GM18499 (cell line): ENCODE measurements at regions not wholly inside any gene's neighbourhood (a gene's known extent, or its start where the extent isn't known, plus 50 kb on each side); places are given as distances from the start of the nearest gene placed in this dataset.

Experiments
- ATAC-seq: cut with Tn5 transposase; IDR thresholded peaks from one replicate; pipeline ENCODE4 v1.9.1; 2021; ENCODE audit warnings: moderate number of reproducible peaks; ENCODE audit not compliant: insufficient read depth, unreplicated experiment

DNA sequence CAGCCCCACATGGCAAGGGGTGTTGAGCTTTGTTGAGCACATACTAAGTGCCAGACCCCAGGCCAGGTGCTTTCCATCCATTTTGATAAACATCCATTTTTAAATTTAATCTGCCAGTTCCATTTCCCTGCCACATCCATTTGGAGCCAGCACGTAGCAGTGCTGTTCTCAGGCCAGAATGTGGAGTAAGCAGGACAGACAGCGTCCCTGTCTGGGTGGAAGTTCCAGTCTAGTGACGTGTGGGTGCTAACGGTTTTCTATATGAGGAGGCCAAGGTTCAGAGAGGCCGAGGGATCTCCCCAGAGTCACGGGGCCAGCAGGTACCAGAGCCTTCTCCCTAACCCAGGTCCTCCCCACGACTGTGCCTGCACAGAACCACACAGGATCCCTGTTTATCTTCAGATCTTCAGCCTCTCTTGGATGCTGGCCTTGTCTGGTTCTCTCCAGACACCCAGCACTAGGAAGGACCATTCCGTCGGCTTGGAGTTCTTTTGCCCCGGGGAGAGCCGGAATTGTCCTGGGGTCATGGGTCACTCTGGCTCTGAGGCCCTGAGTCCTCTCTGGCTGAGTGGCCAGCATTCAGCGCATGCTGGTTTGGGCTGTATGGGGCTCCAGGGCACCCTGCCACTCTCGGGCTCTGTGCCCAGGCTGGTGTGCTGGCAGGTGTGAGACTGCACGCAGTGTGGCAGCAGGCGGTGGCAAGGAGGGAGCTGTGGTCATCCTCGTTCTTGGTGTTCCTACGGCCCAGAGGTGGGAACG is 63.6 kb upstream of the PPARA start:
- no peak for ATAC-seq

DNA sequence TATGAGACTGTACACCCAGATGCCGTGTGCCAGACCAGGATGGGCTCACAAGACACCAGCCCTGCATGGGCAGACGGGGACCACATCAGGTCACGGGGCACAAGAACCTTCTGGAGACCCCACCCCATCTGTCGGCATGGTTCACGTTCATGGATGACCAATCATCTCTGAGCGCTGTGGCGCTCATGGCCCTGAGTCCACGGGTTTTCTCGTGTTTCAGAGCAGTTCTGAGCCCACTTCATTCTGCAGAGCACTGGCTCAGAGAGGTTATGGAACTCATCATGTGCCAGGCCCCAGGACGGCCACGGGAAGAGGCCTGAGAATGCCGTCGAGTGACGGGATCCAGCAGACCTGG is 63.0 kb upstream of the PPARA start:
- no peak for ATAC-seq

DNA sequence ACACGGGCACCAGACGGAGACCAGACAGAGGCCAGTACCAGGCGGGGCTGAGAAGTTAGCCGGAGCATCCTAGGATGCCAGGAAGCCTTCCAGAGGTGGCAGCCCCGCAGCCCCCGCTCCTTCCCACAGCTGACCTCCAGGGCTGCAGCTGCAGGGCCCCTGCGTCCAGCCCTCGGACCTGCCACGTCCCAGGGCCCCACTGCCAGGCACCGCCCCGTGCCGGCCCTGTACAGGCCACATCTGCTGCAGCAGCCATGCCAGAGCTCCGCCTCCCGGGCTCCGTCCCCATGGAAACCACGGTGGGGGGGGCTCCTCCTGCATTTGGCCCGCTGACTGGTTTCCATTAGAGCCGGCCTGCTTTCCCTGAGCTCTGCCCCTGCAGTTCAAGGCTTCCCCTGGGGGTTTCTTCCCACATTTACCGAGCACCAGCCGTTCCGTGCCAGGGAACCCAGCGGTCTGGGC is 62.5 kb upstream of the PPARA start:
- ATAC-seq, result no peak

DNA sequence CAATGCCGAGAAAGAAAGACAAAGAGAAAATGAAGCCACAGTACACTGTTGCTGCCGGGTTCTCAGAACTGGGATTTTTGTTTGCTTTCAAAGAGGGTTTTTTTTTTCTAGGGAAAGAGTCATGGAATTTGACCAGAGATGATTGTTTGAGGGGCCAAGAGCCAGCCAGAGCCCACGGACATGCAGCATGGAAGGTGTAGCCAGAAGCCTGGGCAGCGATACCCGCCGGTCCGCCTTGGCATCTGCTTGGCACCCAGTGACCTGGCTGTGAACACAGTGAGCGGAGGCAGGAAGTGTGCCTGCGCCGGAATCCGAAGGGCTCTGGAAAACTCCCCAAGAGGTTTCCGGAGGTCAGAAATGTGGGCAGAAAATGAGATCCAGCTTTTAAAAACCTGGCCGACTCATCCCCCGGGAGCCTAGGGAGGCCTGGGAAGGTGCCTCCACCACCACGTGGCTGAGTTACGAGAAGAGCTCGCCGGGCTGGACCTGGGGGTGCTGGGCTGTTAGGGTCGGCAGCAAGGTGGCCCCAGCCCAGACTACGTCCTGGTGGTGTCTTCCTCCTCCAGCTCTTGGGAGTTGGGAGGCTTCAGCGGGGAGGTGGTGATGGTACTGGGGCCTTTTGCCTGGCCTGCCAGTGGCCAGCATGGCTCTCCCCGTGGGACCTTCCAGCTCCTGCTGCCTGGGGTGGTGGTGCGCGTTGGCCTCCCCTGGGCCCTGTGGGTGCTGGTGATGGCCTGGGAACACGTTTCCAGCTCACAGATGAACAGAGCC is 61.6 kb upstream of the PPARA start:
- no peak for ATAC-seq

DNA sequence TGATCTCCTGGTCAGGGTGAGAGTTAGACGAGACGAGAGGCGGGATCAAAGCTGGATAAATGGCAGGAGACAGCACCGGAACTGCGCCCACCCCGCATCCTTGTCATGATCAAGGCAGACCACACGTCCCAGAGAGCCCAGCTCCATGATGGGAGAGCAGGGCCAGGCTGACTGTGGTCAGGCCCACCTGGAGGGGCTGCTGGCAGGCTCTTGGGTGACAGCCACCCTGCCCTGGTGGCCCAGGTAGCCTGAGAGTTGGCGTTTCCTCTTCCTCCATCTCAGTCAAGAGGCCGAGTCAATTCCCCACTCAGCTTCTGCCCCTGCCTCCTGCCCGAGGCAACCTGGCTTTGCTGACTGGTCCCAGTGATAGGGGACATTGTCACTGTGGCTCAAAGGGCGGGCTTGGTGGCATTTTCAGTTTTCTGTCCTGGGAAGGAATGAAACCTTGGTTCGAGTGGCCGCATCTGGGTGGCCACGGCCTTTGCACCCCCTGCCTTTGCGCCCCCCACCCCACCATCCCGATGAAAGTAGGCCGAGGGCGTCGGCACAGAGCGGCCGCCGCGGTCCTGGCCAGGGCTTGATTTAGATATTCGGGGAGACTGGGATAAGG is 60.8 kb upstream of the PPARA start:
- no peak for ATAC-seq

DNA sequence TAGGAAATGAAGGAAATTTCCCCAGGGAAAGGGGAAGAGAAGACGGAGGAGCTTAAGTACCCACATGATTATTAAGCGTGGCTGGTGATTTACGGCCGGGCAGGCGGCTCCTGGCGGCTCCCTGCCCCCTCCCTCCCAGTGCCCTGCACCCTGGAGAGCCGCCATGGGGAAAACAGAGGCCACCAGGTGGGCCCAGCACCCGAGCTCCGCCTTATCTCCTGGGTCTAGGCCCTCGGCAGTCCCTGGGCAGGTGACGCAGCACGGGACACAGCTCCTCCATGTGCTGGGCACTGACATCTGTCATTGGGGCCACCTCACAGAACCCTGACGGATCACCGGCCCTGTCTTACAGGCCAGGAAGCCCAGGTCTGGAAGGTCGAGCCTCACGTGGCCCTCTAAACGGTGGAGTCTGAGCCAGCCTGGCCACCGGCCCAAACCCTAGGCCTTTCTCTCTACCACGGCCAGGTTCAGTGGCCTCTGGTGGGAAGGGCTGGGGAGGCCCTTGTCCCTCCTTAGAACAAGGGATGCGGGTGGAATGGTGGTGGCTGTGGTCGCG is 60.2 kb upstream of the PPARA start:
- ATAC-seq, result no peak

DNA sequence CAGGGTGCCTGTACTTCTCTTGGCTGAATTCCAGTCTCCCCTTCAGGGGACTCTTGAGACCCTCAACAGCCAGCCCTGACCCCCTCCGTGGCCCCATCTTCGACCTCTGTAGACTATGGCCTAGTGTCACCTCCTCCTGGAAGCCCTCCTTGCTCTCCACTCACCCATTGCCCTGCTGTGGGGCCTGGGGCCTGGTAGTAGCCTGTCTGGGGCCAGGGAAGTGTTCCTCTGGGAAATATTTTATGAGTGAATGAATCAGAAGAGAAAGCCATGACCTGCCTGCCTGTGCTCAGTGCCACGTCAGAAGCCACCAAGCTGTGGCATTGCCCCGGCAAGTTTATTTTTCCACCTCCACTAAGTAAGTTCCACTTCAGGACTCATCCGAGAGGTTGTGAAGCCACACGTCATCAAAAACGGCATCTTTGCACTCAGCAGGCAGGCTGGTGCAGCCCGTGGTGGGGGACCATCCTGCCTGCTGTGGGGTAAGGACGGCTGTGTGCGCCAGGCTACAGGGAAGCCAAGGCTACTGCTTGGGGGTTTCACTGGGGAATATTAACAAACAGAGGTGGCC is 59.6 kb upstream of the PPARA start:
- ATAC-seq, result no peak

DNA sequence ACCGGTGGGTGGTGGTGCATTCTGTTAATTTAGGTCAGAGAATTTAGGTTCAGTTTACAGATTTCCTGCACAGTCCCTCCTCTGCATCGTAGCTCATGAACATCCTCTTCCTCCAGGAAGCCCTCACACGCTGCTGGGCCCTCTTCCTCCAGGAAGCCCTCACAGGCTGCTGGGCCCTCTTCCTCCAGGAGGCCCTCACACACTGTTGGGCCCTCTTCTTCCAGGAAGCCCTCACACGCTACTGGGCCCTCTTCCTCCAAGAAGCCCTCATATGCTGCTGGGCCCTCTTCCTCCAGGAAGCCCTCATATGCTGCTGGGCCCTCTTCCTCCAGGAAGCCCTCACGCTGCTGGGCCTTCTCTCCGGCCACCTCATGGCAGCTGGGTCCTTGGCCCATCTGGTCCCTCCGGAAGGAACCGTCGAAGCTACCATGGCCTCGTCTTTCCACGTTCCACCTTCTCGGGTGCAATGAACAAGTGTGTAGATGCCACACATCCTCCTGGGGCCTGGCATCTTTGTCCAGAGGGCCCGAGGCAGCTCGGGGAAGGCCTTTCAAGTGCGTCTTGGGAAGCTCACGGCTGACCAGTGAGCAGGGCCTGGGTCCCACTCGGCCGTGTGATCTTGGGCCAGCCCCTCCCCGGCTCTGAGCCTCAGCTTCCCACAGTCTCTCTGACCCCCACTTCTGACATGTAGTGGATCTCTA is 58.9 kb upstream of the PPARA start:
- ATAC-seq, result no peak

DNA sequence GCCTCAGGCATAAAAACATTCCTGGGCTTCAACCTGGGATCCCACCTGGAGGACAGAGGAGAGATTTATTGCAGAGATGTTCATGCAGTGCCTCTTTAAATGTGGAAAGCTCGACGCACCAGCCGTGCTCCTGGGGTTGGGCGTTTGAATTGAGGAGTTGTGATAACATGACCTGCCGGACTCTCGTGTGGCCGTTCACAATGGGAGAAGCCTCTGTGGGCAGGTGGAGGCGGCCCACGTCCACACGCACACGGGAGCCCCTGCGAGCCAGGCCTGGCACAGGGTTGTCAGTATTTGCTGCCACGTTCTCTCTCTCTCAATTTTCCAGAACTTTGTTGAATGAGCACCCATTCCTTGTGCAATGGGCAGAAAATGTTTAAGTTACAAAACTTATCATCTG is 58.3 kb upstream of the PPARA start:
- no peak for ATAC-seq

DNA sequence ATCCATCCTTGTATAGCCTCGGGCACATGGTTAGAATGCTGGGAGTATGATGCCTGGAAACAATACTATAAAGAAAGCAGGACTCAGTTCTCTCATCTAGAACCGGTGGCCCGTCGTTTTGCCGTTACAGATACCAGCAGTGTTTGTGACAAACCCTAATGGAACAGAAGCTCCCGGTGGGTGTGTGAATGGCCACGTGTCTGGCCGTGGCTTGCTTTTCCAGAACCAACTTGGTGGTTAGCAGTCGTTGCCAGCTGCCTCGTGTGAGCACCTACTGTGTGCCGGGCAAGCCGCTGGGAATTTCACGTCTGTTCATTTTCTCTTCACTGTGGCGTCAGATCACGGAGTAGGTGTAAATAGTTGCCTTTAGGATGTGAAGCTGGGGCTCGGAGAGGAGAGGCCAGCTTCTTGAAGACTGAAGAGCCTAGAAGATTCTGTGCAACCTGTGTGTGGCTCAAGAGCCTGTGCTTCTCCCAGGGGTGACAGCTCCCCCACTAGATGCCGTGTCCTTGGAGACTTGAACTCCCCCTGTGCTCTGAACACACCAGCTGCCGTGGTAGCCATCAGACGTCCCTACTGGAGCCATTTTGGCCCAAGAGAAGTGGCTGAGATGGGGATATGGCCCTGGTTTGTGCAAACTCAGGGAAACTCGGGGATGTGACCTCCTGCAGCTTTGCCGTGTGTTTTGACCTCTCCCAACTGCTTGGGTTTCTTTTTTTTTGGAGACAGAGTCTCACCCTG is 57.5 kb upstream of the PPARA start:
- ATAC-seq, result no peak

DNA sequence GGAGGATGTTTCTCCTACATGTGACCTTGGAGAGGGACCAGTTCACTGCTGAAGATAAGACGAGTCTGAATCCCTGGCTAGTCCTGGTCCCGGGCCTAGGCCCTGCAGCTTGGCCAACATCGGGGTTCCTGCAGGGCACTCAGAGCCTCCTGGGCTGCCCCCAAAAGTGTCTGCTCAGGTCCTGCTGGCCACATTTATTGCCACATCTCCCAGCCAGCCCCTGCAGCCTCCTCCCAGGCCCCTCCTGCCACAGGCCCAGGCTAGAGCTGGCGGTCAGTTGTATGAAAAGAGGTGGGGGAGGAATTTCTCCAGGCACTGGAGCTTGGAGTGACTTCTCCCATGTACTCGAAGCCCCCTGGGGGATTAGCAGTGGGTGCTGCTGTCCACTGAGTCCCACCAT is 56.5 kb upstream of the PPARA start:
- ATAC-seq, result no peak

DNA sequence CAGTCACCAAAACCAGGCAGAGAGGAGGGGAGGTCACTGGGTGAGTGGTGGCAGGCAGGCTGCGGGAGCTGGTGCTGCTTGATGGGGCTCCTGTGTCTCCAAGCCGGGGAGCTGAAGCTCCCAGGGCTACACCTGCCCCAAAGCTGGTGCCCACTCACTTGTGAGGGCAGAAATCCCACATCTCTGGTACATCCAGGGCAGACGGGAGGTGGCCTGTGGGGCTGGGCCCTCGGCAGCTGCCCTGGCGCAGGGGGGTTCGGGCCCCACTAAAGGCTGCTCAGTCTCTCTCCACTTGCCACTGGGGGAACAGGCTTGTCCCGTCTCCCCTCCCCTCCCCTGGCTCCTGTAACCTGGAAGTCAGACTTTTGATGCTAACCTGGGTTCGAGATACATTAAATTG is 55.6 kb upstream of the PPARA start:
- no peak for ATAC-seq

DNA sequence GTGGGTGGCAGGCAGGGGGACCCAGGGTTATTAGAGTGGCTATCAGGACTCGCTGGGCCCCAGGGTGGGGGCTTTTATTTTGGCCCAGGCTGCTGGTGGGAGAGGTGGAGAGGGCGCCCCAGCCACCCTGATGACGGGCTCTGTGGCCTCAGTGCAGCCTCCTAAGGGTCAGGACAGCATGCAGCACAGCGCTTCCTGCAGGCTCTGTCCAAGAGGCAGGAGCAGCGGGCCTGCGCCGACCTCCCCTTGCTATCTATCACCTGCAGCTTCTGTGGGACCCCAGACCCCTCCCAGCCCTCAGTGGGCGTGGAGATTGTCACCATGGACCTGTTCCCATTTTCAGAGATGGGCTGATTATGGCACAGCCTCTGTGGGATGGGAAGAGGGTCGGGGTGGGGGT is 54.3 kb upstream of the PPARA start:
- no peak for ATAC-seq

DNA sequence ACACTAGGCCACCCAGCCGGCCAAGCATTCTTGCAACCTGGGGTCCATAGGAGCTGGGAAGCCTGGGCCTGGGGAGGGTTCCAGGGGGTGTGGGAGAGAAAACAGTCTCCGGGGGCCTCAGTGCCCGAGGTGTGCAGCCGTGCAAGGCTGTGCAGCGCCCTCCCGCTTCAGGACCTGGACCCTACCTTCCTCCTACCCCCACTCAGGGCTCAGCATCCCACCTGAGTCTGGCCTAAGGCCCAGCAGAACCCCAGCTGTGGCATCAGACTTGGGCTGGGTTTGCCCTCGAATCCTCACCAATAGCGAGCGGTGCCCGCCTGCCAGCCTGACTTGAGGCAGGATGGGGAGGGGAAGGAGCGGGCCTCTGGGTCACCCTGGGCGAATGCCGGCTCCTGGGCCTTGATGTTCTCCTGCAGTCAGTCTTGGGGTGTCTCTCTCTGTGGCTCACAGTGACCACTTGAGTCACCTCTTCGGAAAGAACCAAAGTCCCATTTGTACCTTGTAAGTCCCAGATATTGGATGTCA is 53.6 kb upstream of the PPARA start:
- ATAC-seq, result no peak

DNA sequence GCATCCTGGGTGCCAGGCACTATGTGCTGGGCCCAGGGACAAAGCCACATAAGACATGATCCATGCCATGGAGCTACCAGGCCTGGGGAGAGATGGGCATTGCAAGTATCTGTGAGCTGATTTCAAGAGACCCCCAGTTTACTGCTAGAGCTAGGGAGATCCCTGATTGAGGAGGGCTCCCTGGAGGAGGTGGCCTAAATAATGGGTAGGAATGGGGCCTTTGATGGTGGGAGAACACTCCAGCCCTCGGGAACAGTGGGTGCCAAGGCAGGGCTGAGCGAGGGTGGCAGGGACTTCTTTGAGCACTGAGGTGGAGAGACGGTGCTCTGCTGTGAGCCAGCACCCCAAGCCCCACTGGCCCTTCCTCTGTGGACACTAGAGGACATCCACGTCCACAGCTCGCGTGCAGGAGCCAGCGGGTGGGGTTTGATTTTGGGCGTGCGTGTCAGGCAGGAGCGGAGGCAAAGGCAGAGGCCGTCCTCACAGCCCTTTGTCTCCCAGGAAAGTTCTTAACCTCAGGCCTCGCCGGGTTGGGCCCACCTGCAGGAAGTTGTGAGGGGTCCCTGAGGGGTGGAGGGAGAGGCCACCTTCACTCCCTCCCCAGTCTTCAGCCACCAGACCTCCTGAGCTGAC is 52.9 kb upstream of the PPARA start:
- no peak for ATAC-seq

DNA sequence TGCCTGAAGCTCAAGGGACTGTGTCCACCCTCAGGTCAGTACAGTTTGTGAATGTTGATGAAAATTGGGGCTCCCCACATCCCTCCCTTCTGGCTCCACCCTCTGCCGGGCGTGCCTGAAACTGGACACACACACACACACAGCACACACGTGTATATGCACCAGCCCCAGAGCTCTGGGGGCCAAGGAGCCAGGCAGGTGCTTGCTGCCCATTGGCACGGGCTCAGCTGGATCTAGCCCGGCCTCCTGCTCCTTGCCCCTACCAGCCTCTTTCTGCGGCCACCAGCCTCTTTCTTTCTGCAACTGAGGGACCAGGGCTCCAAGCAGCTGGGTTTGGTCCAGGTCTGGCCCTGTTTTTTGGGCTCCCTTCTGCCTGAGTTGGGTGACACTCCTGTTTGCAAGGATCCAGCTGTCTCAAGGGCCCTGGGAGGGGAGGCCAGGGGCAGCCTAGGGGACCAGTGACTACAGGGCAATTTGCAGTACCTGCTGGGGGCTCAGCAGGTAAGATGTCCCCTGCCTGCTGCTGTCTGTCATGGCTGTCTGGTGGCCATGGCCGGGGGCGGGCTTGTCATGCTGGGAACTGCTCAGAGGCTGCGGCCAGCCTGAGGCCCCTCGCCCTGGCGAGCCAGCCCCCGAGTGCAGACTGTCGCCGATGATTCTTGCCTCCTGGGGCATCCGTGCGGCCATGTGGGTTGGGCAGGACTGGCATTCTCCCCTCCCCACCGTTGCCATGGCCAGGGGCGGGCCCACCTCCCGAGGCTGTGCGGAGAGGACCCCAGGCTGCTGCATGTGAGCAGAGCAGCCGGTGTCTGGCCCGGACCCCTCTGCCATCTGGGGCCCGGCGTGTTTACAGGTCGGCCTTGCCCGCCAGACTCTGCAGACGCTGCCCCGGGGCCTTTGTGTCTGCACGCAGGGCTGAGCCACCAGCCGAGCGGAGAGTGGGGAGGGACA is 51.5 kb upstream of the PPARA start:
- no peak for ATAC-seq

DNA sequence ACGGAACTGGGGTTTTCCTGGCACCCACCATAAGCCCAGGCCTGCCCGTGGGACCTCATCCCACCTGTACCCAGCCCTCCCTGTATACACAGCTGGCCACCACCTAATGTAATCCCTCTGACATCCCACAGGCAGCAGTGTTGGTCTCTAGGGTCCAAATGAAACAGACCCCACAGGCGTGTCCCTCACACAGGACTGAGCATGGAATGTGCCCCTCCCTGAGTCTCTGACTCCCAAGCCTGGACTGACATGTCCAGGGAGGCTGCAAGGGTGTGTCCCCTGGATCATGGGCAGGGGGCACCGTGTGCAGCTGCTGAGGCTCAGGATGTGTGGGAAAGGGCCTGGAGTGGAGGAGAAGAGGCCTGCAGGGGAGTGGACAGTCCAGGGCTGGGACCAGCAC is 50.6 kb upstream of the PPARA start:
- no peak for ATAC-seq
